Sciatic nerve (tissue), 2 donors: ENCODE measurements at regions not wholly inside any gene's neighbourhood (a gene's known extent, or its start where the extent isn't known, plus 50 kb on each side); places are given as distances from the start of the nearest gene placed in this dataset.

Experiments used
- ATAC-seq: fragments of 200-7000 bp; cut with Tn5 transposase; one replicate; pipeline ENCODE4 v1.9.1; 2020; ENCODE audit warnings: mild to moderate bottlenecking, moderate library complexity
- DNase-seq: peaks from one replicate; pipeline ENCODE4 v3.0.0-alpha.2; 2020; ENCODE audit warnings: low spot score
- intact Hi-C: fragments of 100-400 bp; cut with DNase I; formaldehyde crosslinking; loops from one replicate; pipeline ENCODE4 v1.14.2; 2022
- donor health status: DM: no; HTN: no; CAD: no.
- donor health status: DM: no; HTN: no; CAD: no.

DNA sequence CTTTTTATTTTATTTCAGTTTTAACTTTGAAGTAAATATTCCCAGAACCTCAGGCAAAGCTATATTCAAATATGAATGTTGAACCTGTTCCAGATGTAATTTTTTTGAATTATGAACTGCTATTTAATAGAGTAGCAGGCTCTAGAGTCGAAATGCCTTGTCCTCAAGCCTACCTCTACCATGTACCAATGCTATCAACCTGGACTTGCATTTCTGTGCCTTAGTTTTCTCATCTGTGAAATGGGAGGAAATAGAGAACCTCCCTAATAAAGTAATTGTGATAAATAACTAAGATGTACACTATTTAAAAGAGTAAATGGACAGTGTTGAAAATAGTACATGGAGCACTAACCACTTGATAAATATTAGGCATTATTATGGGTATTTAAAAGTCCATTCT, 551.6 kb upstream of the JARID2 start:
- intact Hi-C loops: no loop called here
- ATAC-seq: no peak
- no peak for DNase-seq

DNA sequence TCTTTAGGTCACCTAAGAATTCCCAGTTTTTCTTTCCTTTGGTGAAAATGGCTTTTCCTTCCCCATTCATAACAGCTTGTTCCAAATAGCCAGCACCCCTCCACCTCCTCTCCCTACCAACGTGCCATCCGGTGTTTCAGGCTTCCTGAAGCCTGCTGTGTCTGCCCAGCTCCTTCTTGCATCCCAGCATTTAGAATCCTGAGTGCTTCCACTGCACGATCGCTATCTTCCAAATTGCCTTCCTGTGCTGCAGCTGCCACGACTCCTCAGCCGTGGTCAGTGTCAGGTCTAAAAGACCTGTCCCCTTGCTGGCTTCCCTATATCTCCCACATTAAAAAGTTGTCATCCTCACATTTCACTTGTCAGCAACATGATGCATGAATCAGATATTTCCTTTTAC, 550.3 kb upstream of the JARID2 start:
- ATAC-seq: no peak
- no peak for DNase-seq
- intact Hi-C loops: no loop called here

GRCh38 chr6:14696367-14696766, 549.5 kb upstream of the JARID2 start:
- intact Hi-C loops: no loop called here
- ATAC-seq: no peak
- DNase-seq: no peak

DNA sequence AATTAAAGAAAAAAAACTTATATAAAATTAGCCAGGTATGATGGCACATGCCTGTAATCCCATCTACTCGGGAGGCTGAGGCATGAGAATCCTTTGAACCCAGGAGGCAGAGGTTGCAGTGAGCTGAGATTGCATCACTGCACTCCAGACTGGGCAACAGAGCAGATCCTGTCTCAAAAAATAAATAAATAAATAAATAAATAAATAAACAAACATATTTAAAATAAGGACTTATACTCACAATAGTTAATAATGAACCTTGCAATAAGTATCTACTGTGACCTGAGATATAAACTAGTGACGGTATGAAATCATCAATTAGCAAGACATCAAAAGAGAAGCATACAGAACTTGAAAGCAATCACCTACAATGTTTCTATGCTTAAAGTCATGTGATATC, 548.4 kb upstream of the JARID2 start:
- no peak for DNase-seq
- no peak for ATAC-seq
- intact Hi-C loops: no loop called here

- no peak for ATAC-seq
- intact Hi-C loops: no loop called here
These were observed 545.9 kb upstream of the JARID2 start for GRCh38 chr6:14699803-14700601.

DNA sequence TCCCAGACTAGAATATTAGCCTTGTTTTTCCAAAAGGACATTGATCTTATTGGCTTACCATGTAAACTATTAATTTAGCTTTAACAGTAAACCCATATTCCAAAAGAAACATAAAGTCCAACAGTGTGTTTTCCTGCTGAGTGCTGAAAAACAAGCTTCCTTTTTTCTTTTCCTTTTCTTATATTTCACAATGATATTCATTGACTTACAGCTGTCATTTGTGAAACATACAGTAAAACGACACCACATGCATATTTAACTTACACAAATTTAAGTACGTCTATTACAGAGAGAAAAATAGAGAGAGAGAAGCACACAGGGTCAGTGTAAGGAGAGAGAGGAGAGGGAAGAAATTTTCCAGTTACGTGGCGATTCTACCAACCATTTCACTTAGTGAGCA, 543.9 kb upstream of the JARID2 start:
- intact Hi-C loops: no loop called here
- DNase-seq: no peak
- ATAC-seq: no peak

More at GRCh38 chr6:14699803-14700601, 545.9 kb upstream of the JARID2 start:
- DNase-seq: no peak

- DNase-seq (no peak), ATAC-seq (no peak)
- intact Hi-C loops: no loop called here
These were observed 543.2 kb upstream of the JARID2 start for GRCh38 chr6:14702678-14703077.

- intact Hi-C loops: no loop called here
- no peak for ATAC-seq
- no peak for DNase-seq
These were observed 542.3 kb upstream of the JARID2 start for GRCh38 chr6:14703586-14703985.

GRCh38 chr6:14704383-14705271, 541.2 kb upstream of the JARID2 start:
- no peak for DNase-seq
- intact Hi-C loops: no loop called here
- no peak for ATAC-seq

GRCh38 chr6:14705841-14706377, 540.0 kb upstream of the JARID2 start:
- intact Hi-C loops: no loop called here
- no peak for DNase-seq
- ATAC-seq: peak; percentile 51

DNA sequence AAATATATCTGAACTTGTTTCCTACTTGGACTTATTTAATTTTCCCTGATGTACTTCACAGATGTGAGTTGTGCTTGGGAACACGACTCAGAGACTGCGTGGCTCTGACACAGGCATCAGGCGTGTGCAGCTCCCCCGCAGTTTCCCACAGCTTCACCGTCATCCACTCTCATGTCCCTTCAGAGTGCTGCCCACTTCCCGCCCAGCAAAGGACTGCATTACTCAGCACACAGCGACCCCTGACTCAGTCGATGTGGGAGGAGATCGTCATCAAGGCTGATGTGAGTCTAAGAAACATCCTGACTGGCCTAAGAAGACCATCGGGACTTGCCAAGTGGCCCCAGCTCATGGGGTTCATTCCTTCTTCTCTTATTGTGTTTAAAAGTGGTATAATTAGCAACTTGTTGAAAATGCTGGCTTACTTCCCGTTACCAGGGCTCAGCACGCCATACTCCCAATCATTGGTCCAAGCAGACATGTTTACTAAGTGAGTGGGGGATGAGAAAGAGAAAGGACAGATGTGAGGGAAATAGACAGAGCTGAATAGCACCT, 539.4 kb upstream of the JARID2 start:
- peak; percentile 88 for ATAC-seq
- peak; percentile 67 for DNase-seq
- intact Hi-C loops: no loop called here

DNA sequence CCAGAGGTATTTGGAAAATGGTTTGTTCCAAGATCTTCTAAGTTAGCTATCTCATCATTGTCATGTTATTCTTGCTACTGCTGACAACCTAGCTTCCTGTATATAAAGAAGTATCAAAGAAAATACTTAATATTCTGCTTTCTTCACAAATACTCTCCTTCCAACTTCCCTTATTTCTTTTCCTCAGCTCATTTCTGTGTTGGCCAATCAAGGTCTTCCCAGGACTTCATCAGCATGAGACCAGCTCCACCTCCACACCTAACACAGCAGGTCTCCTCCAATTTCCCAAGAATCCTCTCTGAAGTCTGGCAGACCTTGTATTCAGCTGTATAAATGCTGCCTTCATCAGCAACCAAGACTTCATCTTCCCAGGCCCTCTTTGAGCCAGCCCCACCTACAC, 538.6 kb upstream of the JARID2 start:
- no peak for ATAC-seq
- intact Hi-C loops: no loop called here
- no peak for DNase-seq

DNA sequence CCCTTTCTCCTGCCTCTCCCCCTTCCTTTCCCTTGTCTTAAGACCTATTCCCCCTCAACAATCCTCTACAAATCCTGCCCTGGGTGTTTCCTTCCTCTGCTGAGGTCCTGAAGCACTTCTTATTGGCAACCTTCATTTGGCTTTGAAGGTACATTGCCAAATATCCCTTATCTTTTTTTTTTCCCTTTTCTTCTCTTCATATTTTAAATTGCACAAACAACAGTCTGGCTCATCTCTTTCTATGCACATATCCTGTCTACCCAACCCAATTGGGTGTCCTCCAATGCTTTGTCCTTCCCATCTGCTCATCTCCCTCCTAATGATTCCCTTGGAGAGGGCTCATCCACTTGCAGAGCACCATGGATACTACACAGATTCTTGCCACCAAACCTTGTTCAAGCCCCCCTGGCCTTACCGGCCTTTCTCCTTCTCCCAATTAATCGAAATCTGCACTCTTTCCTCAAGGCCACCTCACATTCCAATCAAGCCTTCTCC, 537.9 kb upstream of the JARID2 start:
- ATAC-seq: no peak
- intact Hi-C loops: no loop called here
- no peak for DNase-seq

DNA sequence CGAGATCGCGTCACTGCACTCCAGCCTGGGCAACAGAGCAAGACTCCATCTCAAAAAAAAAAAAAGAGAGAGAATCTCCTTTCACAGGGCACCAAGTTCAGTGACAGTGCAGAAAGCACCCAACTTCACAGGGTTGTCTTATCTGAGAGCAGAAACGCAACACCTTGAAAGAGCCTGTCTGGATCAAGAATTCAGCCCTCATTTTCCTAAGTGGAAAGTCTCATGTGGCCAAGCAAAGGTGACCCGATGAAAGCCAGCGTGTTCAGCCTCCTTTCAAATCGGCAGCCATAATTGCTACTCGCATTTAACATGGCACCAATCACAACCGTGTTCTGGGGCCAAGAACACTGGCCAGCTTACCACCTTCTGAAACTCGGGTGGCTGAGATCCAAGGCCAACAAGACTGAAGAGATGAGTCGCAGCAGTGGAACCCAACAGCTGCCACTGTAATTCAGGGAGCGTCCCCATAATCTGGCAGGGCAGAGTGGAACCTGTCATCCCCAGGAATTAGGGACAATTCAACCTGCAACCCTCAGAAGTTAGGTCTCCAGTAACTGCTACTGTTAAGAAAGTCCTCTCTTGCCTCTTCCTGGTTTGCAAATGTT, 536.7 kb upstream of the JARID2 start:
- ATAC-seq (no peak), DNase-seq (no peak)
- intact Hi-C loops: no loop called here

GRCh38 chr6:14709900-14710299, 536.0 kb upstream of the JARID2 start:
- no peak for DNase-seq
- ATAC-seq: no peak
- intact Hi-C loops: no loop called here

DNA sequence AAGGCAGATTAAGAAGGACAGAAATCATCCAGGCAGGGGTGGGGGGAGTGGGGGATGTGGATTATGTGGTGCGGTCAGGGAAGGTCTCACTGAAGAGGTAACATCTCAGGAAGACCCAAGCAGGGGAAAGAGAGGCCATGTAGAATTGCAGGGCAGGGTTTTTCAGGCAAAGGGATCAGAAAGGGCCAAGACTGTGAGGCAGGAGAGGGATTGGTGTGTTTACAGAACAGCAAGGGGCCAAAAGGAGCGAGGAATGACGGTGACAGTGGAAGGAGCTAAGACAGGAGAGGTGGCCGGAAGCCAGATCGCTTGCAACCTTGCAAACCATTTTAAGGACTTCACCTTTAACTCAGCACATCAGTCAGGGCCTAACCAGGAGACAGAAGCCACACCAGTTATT, 535.4 kb upstream of the JARID2 start:
- intact Hi-C loops: no loop called here
- no peak for DNase-seq

GRCh38 chr6:14711056-14711703, 534.7 kb upstream of the JARID2 start:
- intact Hi-C loops: no loop called here
- DNase-seq (no peak), ATAC-seq (peak; percentile 38)

More for the DNA sequence above, 535.4 kb upstream of the JARID2 start:
- ATAC-seq: no peak

DNA sequence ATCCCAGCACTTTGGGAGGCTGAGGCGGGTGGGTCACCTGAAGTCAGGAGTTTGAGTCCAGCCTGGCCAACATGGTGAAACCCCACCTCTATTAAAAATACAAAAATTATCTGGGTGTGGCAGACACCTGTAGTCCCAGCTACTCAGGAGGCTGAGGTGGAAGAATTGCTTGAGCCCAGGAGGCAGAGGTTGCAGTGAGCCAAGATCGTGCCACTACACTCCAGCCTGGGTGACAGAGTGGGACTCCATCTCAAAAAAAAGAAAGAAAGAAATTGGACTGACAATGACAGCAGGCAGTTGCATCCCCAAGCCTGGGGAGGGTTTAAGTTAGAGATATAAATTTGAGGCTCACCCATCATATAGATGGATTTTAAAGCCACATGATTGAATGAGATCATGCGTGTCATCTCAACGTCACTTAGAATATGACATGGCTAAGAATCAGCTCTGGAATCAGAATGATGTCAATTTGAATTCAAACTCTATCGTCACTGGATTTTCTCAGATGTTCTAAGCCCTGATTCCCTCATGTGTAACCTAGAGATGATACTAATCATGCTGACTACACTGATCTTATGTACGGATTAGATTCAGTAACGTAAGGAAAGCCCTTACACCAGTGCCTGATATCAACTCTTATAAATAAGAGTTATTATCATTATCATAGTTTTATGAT, 534.0 kb upstream of the JARID2 start:
- ATAC-seq: no peak
- DNase-seq: no peak
- intact Hi-C loops: no loop called here
